ENCODE measurements at regions not wholly inside any gene's neighbourhood (a gene's known extent, or its start where the extent isn't known, plus 50 kb on each side); places are given as distances from the start of the nearest gene placed in this dataset.

DNA sequence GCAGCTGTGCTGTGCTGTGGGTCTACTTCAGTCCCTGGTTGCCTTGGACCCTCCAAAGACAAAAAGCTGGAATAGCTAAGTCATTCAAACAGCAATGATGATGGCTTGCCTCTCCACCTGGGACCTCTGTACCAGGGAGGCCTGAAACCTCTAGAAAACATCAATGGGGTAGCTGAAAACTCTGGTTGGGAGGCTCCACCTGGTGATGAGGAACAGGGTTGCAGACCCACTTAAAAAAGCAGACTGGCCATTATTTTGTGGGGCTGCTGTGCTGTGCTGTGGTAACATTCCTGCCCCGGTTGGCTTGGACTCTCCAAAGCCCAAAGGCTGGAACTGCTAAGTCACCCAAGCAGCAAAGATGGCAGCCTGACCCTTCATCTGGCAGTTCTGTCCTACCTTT is 839.3 kb upstream of the ARRDC3 start:
- TF ChIP-seq, protein P1, sequence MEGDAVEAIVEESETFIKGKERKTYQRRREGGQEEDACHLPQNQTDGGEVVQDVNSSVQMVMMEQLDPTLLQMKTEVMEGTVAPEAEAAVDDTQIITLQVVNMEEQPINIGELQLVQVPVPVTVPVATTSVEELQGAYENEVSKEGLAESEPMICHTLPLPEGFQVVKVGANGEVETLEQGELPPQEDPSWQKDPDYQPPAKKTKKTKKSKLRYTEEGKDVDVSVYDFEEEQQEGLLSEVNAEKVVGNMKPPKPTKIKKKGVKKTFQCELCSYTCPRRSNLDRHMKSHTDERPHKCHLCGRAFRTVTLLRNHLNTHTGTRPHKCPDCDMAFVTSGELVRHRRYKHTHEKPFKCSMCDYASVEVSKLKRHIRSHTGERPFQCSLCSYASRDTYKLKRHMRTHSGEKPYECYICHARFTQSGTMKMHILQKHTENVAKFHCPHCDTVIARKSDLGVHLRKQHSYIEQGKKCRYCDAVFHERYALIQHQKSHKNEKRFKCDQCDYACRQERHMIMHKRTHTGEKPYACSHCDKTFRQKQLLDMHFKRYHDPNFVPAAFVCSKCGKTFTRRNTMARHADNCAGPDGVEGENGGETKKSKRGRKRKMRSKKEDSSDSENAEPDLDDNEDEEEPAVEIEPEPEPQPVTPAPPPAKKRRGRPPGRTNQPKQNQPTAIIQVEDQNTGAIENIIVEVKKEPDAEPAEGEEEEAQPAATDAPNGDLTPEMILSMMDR (conservative IDR thresholded peaks at IDR 0.05) = peak; percentile 32
- TF ChIP-seq ZFX (IDR thresholded peaks at IDR 0.05) = no peak
